ENCODE measurements at regions not wholly inside any gene's neighbourhood (a gene's known extent, or its start where the extent isn't known, plus 50 kb on each side); places are given as distances from the start of the nearest gene placed in this dataset.

DNA sequence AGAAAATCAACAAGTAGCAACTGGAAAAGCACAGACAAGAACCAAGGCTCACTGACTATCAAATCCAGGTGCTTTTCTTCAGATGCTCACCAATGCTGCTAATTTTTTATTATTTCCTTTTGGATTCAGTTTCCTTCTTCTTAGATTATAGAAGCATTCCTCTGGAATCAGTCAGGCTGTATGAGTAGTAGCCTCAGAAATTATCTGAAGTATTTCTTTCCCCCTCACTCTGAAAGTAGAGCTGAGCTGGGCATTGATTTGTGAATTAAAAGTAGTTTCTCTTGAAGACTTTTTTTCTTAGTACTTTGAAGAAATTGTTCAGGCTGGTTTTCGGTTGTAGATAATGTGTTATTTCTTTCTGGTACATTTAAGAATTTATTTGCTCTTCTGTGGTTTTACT lies 273.7 kb downstream of the NOL4 start:
- DNase-seq, result no peak

DNA sequence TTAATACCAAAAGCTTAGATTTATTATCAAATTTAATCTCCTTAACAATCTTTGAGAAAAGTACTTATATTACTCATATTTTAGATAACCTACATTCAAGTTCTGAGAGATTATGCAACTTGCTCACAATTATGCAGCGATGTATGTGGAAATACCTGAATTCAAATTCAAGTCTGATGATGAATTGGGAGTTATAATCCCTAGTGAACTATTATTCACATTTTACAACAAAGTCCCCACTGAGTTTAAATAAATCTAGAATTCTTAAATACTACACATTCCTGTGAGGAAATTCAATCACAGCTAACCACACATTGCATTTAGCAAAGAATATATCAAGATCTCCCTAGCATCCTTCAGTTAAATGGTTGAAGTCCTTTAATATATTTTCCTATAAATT lies 278.4 kb downstream of the NOL4 start:
- DNase-seq, result no peak

DNA sequence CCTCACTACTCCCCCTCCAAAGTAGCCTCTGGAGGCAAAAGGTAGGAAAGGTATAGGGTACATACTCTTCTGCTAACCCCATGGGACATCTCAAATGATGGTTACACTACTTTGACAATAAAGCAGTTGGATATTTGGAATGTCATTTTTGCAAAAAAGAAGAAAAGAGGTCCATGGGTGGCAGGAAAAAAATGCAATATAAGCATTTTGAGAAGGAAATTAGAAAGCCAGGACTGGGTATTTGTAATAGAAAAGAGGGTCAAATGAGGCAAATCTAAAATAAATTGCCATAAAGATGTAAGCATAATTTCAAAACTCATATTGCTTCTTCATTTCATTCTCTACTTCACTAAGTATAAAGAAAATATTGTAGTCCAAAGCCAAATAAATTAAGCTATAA lies 280.2 kb downstream of the NOL4 start:
- DNase-seq, result no peak

DNA sequence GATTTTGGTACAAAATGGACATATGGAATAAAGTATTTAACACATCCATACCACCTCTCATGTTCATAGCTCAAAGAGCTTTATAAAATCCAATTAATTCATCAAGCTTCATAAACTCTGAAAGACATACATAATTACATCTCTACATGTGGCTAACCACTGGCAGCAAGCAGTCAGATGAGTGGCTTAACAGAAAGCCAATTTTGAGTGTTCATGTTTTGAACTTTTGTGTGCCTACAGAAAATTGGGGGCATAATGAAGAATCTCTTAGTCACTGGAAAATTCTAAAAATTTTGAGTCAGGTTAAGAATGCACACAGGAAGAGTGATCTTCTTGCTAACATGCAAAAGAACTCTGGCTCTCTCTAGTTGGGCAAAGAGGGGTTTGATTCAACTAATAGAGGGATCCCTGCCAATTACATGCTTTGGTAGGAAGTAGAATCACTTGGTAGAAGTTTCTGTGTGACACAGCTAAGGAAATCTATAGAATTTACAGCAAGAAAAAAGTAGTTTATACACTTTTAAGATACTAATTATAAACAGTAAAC lies 287.4 kb downstream of the NOL4 start:
- no peak for DNase-seq

DNA sequence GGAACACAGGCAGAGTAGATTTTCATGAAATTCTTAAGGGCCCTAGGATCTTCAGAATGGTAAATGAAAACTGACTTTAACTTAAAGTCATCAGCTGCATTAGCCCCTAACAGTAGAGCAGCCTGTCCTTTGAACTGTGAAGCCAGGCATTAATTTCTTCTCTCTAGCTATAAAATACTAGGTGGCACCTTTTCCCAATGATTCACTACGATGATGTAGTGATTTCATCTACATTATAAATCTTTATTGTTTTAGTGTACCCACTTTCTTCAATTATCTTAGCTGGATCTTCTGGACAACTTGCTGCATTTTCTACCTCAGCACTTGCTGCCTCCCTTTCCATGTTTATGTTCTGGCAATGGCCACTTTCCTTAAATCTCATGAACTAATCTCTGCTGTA lies 290.5 kb downstream of the NOL4 start:
- no peak for DNase-seq

DNA sequence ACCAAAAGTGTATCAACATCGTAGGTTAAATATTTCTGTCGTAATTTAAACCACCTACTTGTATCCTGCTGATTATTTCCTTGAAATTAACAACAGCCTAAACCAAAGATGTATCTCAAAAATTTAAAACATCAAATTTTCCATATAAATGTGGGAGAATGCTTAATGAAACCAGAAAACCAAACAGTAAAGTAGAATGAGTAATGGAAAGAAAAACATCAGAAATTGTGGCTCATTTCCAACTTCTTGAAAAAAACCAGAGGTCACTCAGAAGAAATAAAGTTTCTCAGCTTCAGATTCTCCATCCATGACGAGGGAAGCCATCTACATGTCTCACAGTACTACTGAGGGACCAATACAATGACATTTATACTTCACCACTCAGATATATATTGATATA lies 296.5 kb downstream of the NOL4 start:
- no peak for DNase-seq

DNA sequence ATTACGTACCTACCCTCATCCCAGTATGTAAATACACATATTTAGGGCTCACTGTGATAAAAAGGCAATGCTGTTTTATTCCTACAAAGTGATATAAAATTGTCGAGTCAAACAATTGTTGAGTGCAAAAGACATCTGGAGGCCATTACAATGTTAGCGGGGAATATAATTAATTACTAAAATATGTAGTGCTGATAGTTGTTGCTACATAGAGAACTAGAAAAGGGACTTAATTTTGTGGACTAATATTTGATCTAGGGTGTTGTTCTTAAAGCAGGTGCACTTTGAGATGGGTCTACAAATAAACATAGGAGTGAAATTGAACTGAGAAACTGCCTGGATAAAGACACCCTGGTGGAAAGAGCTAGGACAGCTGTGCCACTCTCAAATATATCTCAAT lies 300.1 kb downstream of the NOL4 start:
- no peak for DNase-seq

DNA sequence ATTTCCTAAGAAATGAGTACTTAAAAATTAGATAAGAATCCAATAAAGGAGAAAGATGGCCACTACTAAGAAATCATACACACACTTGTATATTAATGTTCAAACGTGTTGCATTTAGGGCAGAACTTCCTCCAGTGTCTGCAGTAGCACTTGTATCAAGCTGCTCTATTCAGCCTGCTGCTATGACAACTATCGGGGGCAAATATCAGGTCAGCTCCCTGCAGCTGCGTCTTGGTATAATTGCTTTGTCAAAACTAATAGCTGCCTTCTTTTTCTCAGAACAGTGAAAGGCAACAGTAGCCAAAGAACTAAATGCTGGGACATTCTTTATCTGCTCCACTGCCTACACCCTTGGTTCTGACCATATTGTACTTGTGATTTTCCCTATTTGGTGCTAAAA lies 300.7 kb downstream of the NOL4 start:
- no peak for DNase-seq

DNA sequence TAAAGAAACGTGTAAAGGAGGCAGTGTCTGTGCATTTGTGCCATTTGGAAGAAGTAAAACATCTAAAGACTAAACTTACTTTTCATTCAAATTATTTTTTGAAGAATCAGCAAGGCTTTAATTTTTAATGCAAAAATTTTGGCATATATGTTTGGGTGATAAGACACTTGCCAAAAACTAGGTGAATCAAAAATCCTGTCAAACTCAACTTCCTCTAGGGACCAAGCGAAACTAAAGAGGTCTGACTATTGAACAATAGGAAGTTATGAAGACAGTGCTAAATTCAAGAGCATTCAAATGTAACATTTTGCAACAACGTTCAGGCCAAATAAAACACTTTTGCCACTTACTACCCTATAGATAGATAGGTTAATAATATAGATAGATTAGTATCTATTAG lies 306.1 kb downstream of the NOL4 start:
- no peak for DNase-seq

DNA sequence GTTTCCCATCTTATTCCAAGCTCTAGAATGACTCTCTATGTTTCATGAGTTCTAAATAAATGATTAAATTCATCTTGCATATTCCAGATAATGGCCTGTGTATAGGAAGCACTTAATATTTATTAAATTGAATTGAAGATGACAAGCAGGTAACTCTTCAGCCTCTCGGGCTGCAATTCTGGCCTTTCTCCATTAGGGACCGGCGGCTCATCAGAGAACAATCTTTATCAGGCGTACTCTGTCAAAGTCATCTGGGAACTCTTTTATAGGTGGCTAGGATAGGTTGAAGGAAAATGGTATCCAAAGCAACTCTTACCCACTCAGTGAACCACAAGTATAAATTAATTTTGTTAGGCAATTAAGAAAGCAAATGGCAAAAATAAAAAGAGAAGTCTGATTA lies 308.5 kb downstream of the NOL4 start:
- DNase-seq, result peak in 1 of 2 experiments; percentile 21

DNA sequence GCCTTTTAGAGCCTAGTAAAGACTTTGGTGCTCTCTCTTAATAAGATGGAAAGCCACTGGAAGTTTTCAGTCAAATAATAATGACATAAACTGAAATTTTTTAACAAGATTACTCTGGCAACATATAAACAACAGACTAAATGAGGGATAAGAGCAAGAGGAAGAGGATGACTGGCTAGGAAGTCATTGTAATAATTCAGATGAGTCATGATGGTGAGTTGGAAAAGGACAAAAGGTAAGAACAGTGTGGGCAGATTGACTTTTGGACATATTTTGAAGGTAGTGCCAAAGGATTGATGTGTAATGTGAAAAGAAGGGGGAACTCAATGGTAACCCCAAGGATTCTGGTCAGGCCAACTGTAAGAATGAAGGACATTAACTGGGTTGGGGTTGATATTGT lies 310.3 kb downstream of the NOL4 start:
- DNase-seq, result no peak

DNA sequence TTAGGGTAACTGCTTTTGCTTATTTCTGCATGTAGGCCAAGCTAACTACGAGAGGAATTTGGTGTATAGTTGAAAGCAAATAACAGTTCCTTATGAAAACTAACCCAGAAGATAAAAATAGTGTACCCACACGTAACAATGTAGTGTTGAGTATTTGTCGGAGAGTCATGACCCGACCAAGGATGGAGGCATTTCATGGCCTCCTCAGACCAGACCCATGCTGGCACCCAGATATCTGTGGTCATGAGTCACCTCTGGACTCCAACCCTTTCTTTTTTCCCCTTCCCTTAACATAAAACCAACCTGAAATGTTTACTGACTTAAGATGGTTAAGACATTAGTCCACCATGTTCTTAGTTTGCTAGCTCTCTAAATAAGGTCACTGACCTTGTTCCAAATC lies 318.7 kb downstream of the NOL4 start:
- DNase-seq, result no peak

DNA sequence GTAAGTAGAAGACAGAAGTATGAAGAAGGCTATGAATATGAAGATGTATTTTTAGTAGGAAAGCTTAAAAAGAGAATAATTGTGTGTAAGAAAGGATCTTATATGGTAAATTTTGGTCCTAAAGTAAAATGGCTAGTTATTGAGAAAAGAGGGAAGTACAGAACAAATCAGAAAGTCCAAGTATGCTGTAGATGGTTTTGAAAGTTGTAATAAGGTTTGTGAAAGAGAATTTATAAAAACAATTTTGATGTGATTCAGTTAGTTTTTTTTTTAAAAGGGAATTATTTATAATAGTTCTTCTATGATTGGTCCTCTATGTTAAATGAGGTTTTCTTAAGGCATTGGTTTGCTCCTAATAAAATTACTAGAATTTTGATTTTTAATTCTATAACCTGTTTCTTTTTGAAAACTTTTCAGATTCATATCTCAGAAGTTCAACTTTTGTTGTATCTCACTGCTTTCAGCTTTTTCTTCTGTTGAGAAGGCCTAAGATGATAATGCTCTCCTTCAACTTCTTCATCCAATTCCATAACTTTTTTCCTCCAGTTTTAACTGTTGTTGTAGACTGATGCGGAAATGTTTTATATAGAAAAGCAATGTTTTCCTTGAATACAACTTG lies 322.7 kb downstream of the NOL4 start:
- no peak for DNase-seq

DNA sequence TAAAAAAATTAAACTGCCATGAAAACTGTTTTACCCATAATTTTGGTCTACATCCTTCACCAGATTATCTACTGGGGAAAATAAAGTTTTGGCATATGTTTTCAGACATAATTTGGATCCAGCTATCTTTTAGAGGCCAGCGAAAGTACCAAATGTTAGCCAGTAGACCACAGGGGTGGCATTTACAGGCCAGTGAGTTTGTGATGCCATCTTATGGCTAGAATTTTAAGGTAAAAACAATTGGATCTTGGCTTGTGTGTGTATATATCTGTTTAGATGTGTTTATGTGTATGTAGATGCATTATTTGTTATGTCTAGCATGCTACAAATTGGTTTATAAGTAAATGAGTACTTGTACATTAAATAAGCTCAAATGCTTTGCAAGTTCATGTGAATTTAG lies 322.6 kb downstream of the ASXL3 start:
- no peak for DNase-seq

DNA sequence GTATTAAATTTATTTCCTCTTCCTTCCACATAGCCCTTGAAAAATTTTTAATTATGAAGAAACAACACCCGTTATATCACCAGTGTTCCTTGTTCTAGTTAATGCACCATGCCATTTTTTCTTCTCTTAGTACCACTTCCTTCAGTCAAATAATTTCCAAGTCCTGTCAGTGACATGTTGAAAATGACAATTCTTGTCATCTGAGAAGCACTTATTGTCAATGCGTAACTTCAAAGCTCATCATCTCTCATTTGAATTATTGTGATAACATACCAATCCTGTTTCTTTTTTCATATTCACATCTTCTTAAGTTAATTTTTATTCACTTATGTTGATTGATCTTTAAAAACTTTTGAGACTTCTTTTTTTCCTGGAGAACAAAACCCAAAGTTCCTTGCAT lies 320.4 kb downstream of the ASXL3 start:
- no peak for DNase-seq

DNA sequence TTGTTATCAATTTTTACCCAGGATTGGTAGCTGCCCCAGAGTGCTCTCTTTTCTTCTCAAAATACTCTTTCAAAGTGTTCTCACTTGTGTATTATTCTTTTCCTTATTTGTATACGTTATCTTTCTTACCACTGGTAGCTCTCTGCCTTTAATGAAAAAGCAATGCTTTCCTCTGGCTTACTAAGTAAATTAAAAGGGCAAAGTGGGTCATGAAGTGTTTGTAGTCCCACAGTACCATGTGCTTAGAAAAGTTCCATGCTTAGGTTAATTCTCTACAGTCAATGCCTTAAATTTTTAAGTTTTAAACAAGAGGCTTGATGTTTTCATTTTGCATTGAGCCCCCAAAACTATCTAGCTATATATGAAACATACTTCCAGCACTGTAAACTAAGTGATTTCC lies 300.2 kb downstream of the ASXL3 start:
- DNase-seq, result no peak

DNA sequence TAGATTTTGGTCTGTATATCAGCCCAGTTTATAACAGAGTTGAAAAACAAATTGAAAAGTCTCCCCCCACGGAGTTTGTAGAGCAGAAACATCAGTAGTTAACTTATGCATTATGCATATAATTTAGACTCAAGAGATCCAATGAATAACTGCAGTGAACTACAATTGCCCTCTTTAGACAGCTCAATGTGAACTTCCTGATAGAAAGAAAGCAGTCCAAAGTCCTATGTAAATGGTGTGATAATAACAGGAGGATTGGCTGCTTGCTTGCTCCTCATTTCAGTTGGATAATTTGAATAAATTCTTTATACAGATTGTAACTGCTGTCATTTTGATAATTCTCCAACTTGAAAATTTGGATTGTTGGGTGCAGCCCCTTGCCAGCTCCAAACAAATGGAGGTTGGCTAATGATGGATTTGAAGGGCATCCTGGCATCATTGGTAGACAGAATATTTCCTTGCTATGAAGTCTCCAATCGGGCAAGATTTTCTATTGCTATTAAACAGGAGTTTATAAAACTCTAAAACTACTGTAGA lies 297.1 kb downstream of the ASXL3 start:
- DNase-seq, result peak; percentile 84 to 86

DNA sequence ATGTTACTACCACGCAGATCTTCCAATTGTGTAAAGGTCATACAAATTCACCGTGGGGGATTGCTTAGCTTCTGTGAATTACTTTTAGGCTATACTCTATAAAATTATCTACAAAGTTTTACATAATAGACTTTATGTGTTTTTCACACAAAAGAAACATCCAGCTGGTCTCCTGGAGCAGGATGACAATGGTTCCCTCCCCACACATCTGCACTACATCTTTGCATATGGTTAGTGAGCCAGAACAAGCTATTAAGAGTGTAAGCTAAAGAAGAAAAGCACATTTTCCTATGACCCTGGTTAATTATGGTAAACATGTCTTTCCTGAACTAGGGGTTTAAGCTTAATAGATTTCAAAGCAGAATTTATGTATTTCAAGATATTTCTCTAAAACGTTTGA lies 295.1 kb downstream of the ASXL3 start:
- peak; percentile 77 to 80 for DNase-seq

DNA sequence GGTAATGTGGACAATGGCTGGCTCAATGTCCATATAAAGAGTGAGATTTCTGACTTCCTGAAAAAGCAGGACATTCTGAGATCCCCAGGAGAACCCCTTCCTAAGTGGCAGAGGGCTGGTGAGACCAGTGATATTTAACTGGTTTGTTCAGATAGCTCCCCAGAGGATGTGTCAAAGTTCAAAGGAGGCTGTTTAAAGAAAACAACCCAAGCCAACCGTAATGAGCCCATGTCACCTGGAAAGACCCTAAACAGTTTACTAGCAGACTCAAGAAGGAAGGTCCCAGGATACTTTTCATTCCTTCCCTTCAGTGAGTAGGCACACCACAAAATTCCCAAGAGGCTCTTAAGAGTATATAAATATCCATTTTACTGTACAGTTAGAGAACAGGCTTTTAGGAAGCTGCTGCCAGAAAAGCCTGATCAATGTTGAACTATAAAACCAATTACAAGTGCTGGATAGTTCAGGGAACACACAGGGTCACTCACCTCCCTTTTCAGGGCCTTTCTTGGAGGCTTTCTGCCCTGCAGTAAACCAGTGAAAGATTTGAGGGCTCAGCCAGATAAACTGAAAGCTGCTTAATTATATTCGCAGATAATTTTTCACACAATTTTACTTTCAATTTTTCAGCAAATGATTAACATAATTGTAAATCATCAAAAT lies 293.5 kb downstream of the ASXL3 start:
- DNase-seq, result peak in 1 of 2 experiments; percentile 9

DNA sequence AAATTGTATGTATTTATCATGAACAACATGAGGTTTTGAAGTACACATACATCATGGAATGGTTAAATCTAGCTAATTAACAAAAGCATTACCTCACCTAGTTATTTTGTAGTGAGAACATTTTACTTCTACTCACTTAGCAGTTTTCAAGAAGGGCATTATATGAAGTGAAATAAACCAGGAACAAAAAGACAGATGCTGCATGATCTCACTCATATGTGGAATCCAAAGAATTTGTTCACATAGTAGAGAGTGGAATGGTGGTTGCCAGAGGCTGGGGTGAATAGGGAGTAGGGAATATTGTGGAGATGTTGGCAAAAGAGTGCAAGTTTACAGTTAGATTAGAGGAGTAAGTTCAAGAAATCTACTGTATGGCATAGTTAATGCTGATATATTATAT lies 292.0 kb downstream of the ASXL3 start:
- no peak for DNase-seq

DNA sequence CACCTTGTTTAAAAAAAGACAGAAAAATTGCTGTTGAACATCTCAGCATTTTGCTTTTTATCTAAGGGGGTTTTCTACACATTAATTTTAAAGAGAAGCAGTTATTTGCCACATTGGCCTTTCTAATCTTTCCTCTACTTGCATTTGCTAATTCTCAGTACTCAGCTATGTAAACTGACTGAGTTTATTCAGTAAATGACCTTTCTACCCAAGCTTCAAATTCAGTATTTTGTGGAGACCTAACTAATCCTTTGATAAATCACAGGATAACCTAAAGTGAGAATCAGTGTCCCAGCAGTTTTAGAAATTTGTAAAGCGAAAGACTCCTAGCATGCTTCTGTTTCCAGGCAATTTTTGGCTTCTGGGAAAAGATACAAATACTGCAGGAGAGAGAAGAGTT lies 288.4 kb downstream of the ASXL3 start:
- no peak for DNase-seq

DNA sequence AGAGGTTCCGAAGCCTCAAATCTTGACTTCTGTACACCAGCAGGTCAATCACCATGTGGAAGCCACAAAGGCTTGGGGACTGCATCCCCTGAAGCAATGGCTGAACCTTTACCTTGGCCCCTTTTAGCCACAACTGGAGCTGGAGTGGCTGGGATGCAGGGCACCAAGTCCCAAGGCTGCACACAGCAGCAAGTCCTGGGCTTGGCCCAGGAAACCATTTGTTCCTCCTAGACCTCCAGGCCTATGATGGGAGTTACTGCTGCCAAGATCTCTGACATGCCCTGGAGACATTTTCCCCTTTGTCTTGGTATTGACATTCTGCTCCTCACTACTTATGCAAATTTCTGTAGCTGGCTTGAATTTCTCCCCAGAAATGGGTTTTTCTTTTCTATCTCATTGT lies 285.9 kb downstream of the ASXL3 start:
- no peak for DNase-seq

DNA sequence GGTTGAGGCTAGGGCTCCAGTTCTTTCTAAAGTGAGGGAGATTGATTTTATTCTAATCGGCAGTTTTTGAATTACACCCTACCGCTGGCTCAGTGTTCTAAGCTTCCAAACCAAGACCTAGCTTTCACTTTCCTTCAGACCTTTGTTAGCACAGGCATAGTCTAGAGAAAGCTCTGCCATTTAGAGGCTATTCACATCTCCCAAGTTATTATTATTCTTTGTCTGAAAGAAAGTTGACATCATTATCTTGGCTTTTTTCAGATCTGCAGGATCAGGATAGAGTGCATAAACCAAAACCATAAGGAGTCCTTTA lies 276.8 kb downstream of the ASXL3 start:
- no peak for DNase-seq

DNA sequence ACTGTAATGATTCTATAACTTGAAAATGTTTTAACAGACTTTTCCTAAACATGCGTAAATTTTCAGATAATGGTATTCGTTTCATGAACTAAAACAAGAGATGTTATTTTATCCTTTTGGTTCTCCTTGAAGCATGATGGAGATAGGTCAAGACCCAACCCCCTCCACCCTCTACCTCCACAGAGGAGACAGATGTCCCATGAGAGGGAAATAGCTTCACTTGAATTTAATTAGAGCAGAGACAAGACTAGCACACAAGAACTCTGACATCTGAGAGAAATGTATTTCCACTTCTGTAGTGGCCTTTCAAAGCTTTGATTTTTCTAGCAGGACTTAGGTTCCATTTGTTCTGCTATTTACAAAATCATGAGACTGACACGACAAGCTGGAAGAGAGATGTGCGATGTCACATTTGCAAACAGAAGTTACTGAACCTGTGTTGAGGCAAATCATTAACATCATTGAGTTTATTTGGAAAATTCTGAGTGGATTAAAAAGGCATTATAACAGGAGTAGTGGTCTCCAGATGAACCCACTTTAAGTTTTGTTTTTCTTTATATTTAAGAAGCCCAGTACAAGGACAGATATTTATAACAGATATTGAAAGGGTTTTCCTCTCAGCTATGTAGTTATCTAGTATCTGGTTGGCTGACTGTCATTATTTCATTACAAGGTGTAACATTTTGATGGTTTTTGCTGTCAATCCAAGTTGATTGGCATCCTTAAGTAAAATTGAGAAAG lies 276.2 kb downstream of the ASXL3 start:
- DNase-seq, result no peak
